Peyer's patch (tissue), 4 donors: ENCODE measurements at regions not wholly inside any gene's neighbourhood (a gene's known extent, or its start where the extent isn't known, plus 50 kb on each side); places are given as distances from the start of the nearest gene placed in this dataset.

ENCODE experiments used
- DNase-seq, 3 donors: peaks; one replicate each; pipeline ENCODE4 v3.0.0-alpha.2; 2017 to 2019
- H3K27ac ChIP-seq, 4 donors: fragments of 200-600 bp; sonication (generic); one replicate each; pipeline ENCODE4 v1.5.1; 2016 to 2019
- H3K27me3 ChIP-seq, 2 donors: fragments of 200-600 bp; sonication (generic); one replicate each; pipeline ENCODE4 v1.5.1; 2019
- H3K36me3 ChIP-seq, 3 donors: fragments of 200-600 bp; sonication (generic); one replicate each; pipeline ENCODE4 v1.5.1; 2016 to 2019
- H3K4me1 ChIP-seq, 4 donors: fragments of 200-600 bp; sonication (generic); one replicate each; pipeline ENCODE4 v1.5.1; 2016 to 2019
- H3K4me3 ChIP-seq, 4 donors: fragments of 200-600 bp; sonication (generic); 1 replicate in 3 of 4; 2 replicates in 1 of 4; pipeline ENCODE4 v1.5.1; 2016 to 2019; ENCODE audit warnings: mild to moderate bottlenecking in 1 of 4
- H3K9me3 ChIP-seq, 4 donors: fragments of 200-600 bp; sonication (generic); one replicate each; pipeline ENCODE4 v1.5.1; 2016 to 2019; ENCODE audit warnings: mild to moderate bottlenecking in 1 of 4
- CTCF ChIP-seq, 6 experiments: fragments of 450-650 bp in 4 of 6; fragments of 200-600 bp in 2 of 6; sonication (generic) in 1 of 6; IDR thresholded peaks; one replicate each; pipeline ENCODE4 v1.5.1; 2017 to 2019; ENCODE audit warnings: antibody characterized with exemption in 6 of 6, mild to moderate bottlenecking in 3 of 6, moderate library complexity in 1 of 6
- POLR2A ChIP-seq, 2 donors: fragments of 450-650 bp; IDR thresholded peaks; one replicate each; pipeline ENCODE4 v1.5.1; 2017; ENCODE audit warnings: antibody characterized with exemption in 2 of 2, mild to moderate bottlenecking in 2 of 2, moderate library complexity in 2 of 2

- H3K27ac ChIP-seq, result no peak overlapping the region
- no peak overlapping the region for H3K4me3 ChIP-seq
- H3K36me3 ChIP-seq, result no peaks in the 10 kb centered on the region
- H3K4me1 ChIP-seq, result no peaks in the 10 kb centered on the region
- no peaks in the 10 kb centered on the region for H3K9me3 ChIP-seq
- no peaks in the 10 kb centered on the region for H3K27me3 ChIP-seq
- no peak for DNase-seq
- TF ChIP-seq POLR2A (IDR thresholded peaks at IDR 0.05), result no peak
- TF ChIP-seq CTCF (IDR thresholded peaks at IDR 0.05), result no peak
Observed at GRCh38 chr2:195457873-195458272, 199.2 kb upstream of the SLC39A10 start.

DNA sequence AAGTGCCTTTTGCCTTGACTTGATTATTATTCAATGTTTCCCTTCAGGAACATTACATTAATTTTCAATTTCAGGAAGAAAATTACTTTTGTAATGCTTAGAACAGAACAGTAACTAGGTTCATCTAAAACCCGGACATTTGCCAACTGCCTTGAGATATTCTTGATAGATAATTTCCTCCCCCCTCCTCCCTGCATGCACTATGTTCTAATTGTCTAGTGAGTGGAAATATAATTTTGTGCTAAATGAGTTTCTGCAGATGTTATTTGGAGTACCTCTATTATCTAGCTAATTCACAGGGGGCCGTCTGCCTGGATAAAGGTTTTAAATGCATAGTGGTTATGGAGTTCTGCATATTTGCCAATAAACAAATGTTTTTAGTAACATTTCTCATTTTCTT is 200.3 kb upstream of the SLC39A10 start:
- TF ChIP-seq CTCF (IDR thresholded peaks at IDR 0.05) (no peak), POLR2A (IDR thresholded peaks at IDR 0.05) (no peak)
- DNase-seq, result no peak
- H3K36me3 ChIP-seq, result no peaks in the 10 kb centered on the region
- H3K4me3 ChIP-seq, result no peak overlapping the region
- H3K9me3 ChIP-seq, result no peaks in the 10 kb centered on the region
- H3K27me3 ChIP-seq, result no peaks in the 10 kb centered on the region
- no peaks in the 10 kb centered on the region for H3K4me1 ChIP-seq
- no peak overlapping the region for H3K27ac ChIP-seq

- no peaks in the 10 kb centered on the region for H3K27me3 ChIP-seq
- TF ChIP-seq CTCF (IDR thresholded peaks at IDR 0.05) (no peak), POLR2A (IDR thresholded peaks at IDR 0.05) (no peak)
- H3K36me3 ChIP-seq, result no peaks in the 10 kb centered on the region
- no peak overlapping the region for H3K4me3 ChIP-seq
- no peaks in the 10 kb centered on the region for H3K4me1 ChIP-seq
- H3K27ac ChIP-seq, result no peak overlapping the region
- no peaks in the 10 kb centered on the region for H3K9me3 ChIP-seq
- DNase-seq, result no peak
Observed at GRCh38 chr2:195451160-195451559, 205.9 kb upstream of the SLC39A10 start.

DNA sequence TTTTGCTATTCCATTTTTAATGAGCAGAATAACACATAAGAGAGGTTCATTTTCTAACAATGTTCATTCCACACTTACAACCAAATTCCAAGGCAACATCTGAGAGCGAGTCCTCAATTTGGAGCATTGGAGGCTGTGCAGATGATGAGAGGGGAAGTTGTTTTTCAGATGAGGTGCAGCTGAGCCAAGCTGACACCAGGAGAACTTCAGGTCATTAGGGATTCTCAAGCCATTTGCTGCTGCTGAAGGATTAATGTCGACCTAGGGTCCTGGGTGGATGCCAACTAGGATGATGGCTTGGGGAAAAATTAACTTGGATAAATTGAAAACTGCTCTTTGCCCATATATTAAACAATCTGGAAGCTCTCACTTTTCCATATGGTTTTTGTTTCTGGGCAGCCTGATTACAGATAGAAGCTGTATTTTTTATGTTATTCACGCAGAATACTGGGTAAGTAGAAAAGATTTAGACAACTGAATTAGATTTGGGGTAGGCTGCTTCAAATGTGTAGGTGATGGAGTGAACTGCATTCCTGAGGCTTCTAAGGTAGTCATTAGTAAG is 206.4 kb upstream of the SLC39A10 start:
- TF ChIP-seq CTCF (IDR thresholded peaks at IDR 0.05) (no peak), POLR2A (IDR thresholded peaks at IDR 0.05) (no peak)

DNA sequence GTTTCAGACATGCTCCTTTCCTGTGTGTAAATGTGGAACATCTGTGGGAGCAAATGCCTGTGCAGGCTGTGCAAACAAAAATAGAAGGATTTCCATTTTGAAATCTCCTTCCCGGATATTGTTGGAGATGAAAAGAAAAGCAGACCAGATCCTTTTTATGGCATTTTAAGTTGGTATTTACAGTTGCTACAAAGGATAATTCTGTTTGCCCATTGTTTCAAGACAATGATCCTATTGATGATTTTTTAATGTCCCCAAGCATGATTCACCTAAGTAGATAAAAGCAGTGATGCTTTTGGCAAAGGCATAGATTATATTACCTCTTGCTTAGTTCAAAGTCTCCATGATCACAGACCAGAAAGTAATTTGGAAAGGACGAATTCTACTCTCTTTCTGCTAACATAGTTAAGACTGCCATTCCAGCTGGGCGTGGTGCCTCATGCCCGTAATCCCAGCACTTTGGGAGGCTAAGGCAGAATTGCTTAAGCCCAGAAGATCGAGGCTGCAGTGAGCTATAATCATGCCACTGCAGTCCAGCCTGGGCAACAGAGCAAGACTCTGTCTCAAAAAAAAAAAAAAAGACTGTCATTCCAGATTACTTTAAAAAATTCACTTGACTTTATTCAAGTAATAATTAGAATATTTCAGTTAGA is 209.6 kb upstream of the SLC39A10 start:
- no peak overlapping the region for H3K27ac ChIP-seq
- no peak overlapping the region for H3K4me3 ChIP-seq
- no peaks in the 10 kb centered on the region for H3K27me3 ChIP-seq

More for the DNA sequence above, 206.4 kb upstream of the SLC39A10 start:
- Histone ChIP-seq H3K27ac (no peak overlapping the region), H3K27me3 (no peaks in the 10 kb centered on the region), H3K9me3 (no peaks in the 10 kb centered on the region), H3K36me3 (no peaks in the 10 kb centered on the region), H3K4me1 (no peaks in the 10 kb centered on the region), H3K4me3 (no peak overlapping the region)
- DNase-seq, result no peak

More for the DNA sequence above, 209.6 kb upstream of the SLC39A10 start:
- DNase-seq, result no peak
- Histone ChIP-seq H3K4me1 (no peaks in the 10 kb centered on the region), H3K36me3 (no peaks in the 10 kb centered on the region), H3K9me3 (peaks cover 0 to under 1% (median 0%) of the 10 kb centered on the region in 4 donors)
- no peak for TF ChIP-seq CTCF (IDR thresholded peaks at IDR 0.05)
- TF ChIP-seq POLR2A (IDR thresholded peaks at IDR 0.05), result no peak
